D721Med (cell line): ENCODE measurements at regions not wholly inside any gene's neighbourhood (a gene's known extent, or its start where the extent isn't known, plus 50 kb on each side); places are given as distances from the start of the nearest gene placed in this dataset.

ENCODE experiments used
- DNase-seq: peaks from one replicate; pipeline ENCODE4 v3.0.0; 2011; ENCODE audit warnings: low spot score; ENCODE audit not compliant: insufficient read length
- FAIRE-seq: peaks from 2 replicates; lab custom pipeline; 2011; peaks lifted over from hg19 to GRCh38; lab: Jason Lieb, UNC
- CTCF ChIP-seq: IDR thresholded peaks from 2 replicates; pipeline ENCODE4 v1.5.1; 2012; ENCODE audit warnings: mild to moderate bottlenecking, control low read depth; ENCODE audit not compliant: insufficient read depth; ENCODE audit errors: missing control alignments

- no peak for TF ChIP-seq CTCF
- FAIRE-seq (no peak), DNase-seq (no peak)
Observed at GRCh38 chr4:32831104-32831503, 2110.9 kb downstream of the PCDH7 start.

GRCh38 chr4:32840461-32841189 lies 2120.5 kb downstream of the PCDH7 start:
- TF ChIP-seq CTCF, result no peak
- FAIRE-seq (peak; percentile 85), DNase-seq (no peak)

GRCh38 chr4:32841217-32841616 lies 2121.0 kb downstream of the PCDH7 start:
- FAIRE-seq, result no peak
- no peak for TF ChIP-seq CTCF
- DNase-seq, result no peak

GRCh38 chr4:32847461-32847860 lies 2127.3 kb downstream of the PCDH7 start:
- TF ChIP-seq CTCF, result no peak
- no peak for DNase-seq
- FAIRE-seq, result no peak

GRCh38 chr4:32855622-32856021 lies 2135.5 kb downstream of the PCDH7 start:
- FAIRE-seq (no peak), DNase-seq (no peak)
- TF ChIP-seq CTCF, result no peak

GRCh38 chr4:32858361-32858760 lies 2138.2 kb downstream of the PCDH7 start:
- no peak for TF ChIP-seq CTCF
- no peak for DNase-seq
- no peak for FAIRE-seq

- TF ChIP-seq CTCF, result no peak
- no peak for DNase-seq
- no peak for FAIRE-seq
Observed at GRCh38 chr4:32858971-32859370, 2138.8 kb downstream of the PCDH7 start.
